ENCODE measurements at regions not wholly inside any gene's neighbourhood (a gene's known extent, or its start where the extent isn't known, plus 50 kb on each side); places are given as distances from the start of the nearest gene placed in this dataset.

DNA sequence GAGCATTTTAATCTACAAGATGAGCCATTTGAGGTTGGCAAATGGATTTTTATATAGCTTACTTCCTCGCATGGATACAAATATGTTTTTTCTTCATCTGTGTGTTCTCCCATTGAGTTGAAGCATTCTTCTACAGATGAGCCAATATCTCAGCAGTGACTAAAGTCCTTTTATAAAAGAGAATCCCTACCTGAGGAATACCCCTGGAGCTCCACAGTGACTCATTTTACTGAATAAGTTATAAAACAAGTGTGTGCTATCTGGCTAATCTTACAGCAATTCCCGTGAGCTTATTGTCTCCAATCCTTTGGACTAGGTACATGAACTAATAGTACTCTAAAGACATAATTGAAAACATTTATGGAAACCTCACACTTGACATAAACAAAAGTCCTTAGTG, 354.2 kb upstream of the BCHE start:
- H3K4me3 Mint-ChIP-seq, result no peak overlapping the region
- H3K36me3 Mint-ChIP-seq, result no peaks in the 10 kb centered on the region
- no peaks in the 10 kb centered on the region for H3K4me1 Mint-ChIP-seq
- ChIA-PET CTCF (ENCODE audit: partially characterized antibody) (no interaction called here), POLR2A (ENCODE audit: partially characterized antibody) (no interaction called here)
- no peaks in the 10 kb centered on the region for H3K27me3 Mint-ChIP-seq
- peaks cover 3 to 13% (median 7%) of the 10 kb centered on the region in 8 donors for H3K9me3 Mint-ChIP-seq
- intact Hi-C loops (cut with micrococcal nuclease), result no loop called here
- Histone ChIP-seq H3K27ac (ENCODE audit: low read depth, low read length) (no peak overlapping the region), H3K4me1 (ENCODE audit: insufficient read depth, low read length) (no peaks in the 10 kb centered on the region), H3K27me3 (ENCODE audit: insufficient read depth, low read length) (no peaks in the 10 kb centered on the region), H3K9me3 (ENCODE audit: control insufficient read depth in 1 of 2, low read length in 2 of 2) (no peaks in the 10 kb centered on the region), H3K36me3 (ENCODE audit: insufficient read depth, low read length) (no peaks in the 10 kb centered on the region), H3K4me3 (ENCODE audit: low read length in 2 of 2) (no peak overlapping the region)
- no peak overlapping the region for H3K27ac Mint-ChIP-seq
- DNase-seq, result no peak

DNA sequence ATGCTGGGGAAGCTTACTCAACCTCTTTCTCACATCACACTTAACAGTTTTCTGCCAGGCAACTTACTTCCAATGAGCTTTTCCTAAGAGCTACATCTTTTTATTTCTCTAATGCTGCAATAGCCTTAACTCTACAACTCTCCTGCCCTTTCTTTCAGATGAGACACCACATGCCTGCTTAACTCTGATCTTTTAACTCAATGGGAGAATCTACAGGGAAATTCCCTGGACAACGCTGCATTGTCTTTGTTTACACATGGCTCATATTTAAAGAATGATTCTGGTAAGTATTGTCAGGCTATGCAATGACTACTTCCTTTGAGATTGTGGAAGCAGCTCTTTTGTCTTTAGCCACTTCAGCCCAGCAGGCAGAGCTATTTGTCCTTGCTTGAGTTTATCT, 353.1 kb upstream of the BCHE start:
- Mint-ChIP-seq H3K4me3 (no peak overlapping the region), H3K27me3 (no peaks in the 10 kb centered on the region), H3K36me3 (no peaks in the 10 kb centered on the region), H3K27ac (no peak overlapping the region), H3K9me3 (peaks cover 3 to 16% (median 13%) of the 10 kb centered on the region in 8 donors), H3K4me1 (no peaks in the 10 kb centered on the region)
- no peaks in the 10 kb centered on the region for H3K36me3 ChIP-seq (ENCODE audit: insufficient read depth, low read length)
- ChIA-PET POLR2A (ENCODE audit: partially characterized antibody) (no interaction called here), CTCF (ENCODE audit: partially characterized antibody) (no interaction called here)
- no peaks in the 10 kb centered on the region for H3K27me3 ChIP-seq (ENCODE audit: insufficient read depth, low read length)
- intact Hi-C loops (cut with micrococcal nuclease), result no loop called here
- H3K27ac ChIP-seq (ENCODE audit: low read depth, low read length), result no peak overlapping the region
- H3K4me1 ChIP-seq (ENCODE audit: insufficient read depth, low read length), result no peaks in the 10 kb centered on the region
- H3K4me3 ChIP-seq (ENCODE audit: low read length in 2 of 2), result no peak overlapping the region
- no peaks in the 10 kb centered on the region for H3K9me3 ChIP-seq (ENCODE audit: control insufficient read depth in 1 of 2, low read length in 2 of 2)
- DNase-seq, result no peak

DNA sequence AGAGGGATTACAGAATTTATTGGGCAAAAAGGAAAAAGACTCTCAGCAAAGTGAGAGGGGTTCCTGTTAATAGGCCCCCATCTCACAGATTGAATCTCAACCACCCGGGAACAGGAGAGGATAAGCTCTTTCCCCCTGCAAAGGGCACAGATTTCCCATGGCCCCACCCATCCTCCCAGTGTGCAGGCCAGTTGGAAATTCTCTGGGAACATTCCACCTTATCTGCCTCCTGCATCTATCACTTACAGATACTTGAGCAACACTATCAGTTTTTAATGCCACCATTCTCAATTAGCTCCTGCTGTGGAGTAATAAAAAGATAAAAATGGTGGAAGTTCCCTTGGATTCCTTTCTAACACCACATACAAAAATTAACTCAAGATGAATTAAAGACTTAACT, 350.0 kb upstream of the BCHE start:
- Histone ChIP-seq H3K4me1 (ENCODE audit: insufficient read depth, low read length) (no peaks in the 10 kb centered on the region), H3K9me3 (ENCODE audit: control insufficient read depth in 1 of 2, low read length in 2 of 2) (no peaks in the 10 kb centered on the region), H3K27me3 (ENCODE audit: insufficient read depth, low read length) (no peaks in the 10 kb centered on the region), H3K27ac (ENCODE audit: low read depth, low read length) (no peak overlapping the region), H3K36me3 (ENCODE audit: insufficient read depth, low read length) (no peaks in the 10 kb centered on the region), H3K4me3 (ENCODE audit: low read length in 2 of 2) (no peak overlapping the region)
- intact Hi-C loops (cut with micrococcal nuclease), result no loop called here
- Mint-ChIP-seq H3K36me3 (no peaks in the 10 kb centered on the region), H3K4me1 (no peaks in the 10 kb centered on the region), H3K27ac (no peak overlapping the region), H3K4me3 (no peak overlapping the region), H3K27me3 (no peaks in the 10 kb centered on the region), H3K9me3 (peaks cover under 1 to 20% (median 10%) of the 10 kb centered on the region in 8 donors)
- POLR2A ChIA-PET (ENCODE audit: partially characterized antibody), result no interaction called here
- CTCF ChIA-PET (ENCODE audit: partially characterized antibody), result no interaction called here
- DNase-seq, result no peak

DNA sequence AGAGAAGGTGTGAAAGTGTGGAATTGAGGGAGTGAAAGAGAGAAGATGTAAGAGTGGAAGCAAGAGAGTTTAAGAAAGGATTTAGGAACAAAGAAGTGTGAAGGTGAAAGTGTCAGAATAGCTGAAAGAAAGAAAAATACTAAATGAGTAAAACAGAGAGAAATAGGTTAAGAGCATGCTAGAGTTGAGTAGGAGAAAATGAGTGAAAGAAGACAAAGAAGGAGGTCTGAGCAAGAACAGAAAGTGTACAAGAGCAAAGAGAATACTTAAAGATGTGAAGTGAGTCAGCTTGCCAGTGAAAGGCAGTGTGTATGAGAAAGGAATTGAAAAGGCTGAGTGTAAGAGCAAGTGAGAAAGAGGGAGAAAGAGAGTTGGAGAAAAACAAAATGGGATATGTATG, 348.8 kb upstream of the BCHE start:
- Mint-ChIP-seq H3K9me3 (peaks cover 0 to 20% (median 12%) of the 10 kb centered on the region in 8 donors), H3K27ac (no peak overlapping the region), H3K4me1 (no peaks in the 10 kb centered on the region), H3K27me3 (no peaks in the 10 kb centered on the region), H3K36me3 (no peaks in the 10 kb centered on the region), H3K4me3 (peak overlapping the region in 1 of 8 donors; percentile 17)
- ChIA-PET CTCF (ENCODE audit: partially characterized antibody) (no interaction called here), POLR2A (ENCODE audit: partially characterized antibody) (no interaction called here)
- no peaks in the 10 kb centered on the region for H3K9me3 ChIP-seq (ENCODE audit: control insufficient read depth in 1 of 2, low read length in 2 of 2)
- H3K4me1 ChIP-seq (ENCODE audit: insufficient read depth, low read length), result no peaks in the 10 kb centered on the region
- DNase-seq, result no peak
- no peak overlapping the region for H3K27ac ChIP-seq (ENCODE audit: low read depth, low read length)
- H3K36me3 ChIP-seq (ENCODE audit: insufficient read depth, low read length), result no peaks in the 10 kb centered on the region
- no peaks in the 10 kb centered on the region for H3K27me3 ChIP-seq (ENCODE audit: insufficient read depth, low read length)
- intact Hi-C loops (cut with micrococcal nuclease), result no loop called here
- no peak overlapping the region for H3K4me3 ChIP-seq (ENCODE audit: low read length in 2 of 2)

DNA sequence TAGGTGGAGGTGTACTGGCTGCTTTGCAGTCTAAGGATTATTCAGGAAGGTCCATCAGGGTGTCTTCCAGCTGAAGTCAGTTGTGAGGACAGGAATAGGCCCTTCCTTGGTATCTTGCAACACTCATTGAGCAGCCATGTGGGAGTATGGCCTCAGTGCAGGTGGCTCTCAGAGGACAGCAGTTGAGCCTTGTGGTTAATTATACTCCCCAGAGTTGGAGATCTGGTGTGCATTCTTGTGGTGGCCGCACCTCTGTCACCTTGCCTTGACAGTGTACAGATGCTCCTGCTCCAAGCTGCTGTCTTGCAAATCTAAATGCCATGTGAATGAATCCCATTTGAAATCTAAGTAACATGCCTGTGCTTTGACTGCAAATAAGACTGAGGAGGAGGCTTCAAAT, 339.9 kb upstream of the BCHE start:
- H3K4me3 Mint-ChIP-seq, result no peak overlapping the region
- POLR2A ChIA-PET (ENCODE audit: partially characterized antibody), result no interaction called here

DNA sequence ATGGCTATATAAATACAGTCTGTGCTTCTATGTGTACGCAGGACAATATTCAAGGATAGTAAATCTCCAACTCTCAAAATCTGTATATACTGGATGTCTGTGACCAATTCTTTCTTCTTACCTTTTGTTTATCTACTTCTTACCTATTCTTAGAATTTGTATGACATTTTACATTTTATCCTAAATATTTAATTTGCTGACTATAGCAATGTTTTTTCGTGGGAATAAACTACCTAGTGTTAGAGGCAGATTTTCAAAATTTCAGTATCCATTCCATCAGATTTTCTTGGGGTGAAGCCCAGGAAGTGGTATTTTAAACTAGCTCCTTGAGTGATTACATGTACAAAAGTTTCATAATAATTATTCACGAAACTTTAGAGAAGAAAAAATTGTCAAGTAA, 334.5 kb upstream of the BCHE start:
- Mint-ChIP-seq H3K9me3 (peaks cover 0 to 9% (median 4%) of the 10 kb centered on the region in 8 donors), H3K36me3 (no peaks in the 10 kb centered on the region), H3K4me1 (no peaks in the 10 kb centered on the region), H3K27me3 (no peaks in the 10 kb centered on the region), H3K27ac (no peak overlapping the region), H3K4me3 (no peak overlapping the region)
- H3K4me3 ChIP-seq (ENCODE audit: low read length in 2 of 2), result no peak overlapping the region
- H3K9me3 ChIP-seq (ENCODE audit: control insufficient read depth in 1 of 2, low read length in 2 of 2), result no peaks in the 10 kb centered on the region
- intact Hi-C loops (cut with micrococcal nuclease), result no loop called here
- DNase-seq, result no peak
- POLR2A ChIA-PET (ENCODE audit: partially characterized antibody), result no interaction called here
- H3K4me1 ChIP-seq (ENCODE audit: insufficient read depth, low read length), result no peaks in the 10 kb centered on the region
- no peak overlapping the region for H3K27ac ChIP-seq (ENCODE audit: low read depth, low read length)
- H3K27me3 ChIP-seq (ENCODE audit: insufficient read depth, low read length), result no peaks in the 10 kb centered on the region
- H3K36me3 ChIP-seq (ENCODE audit: insufficient read depth, low read length), result no peaks in the 10 kb centered on the region
- CTCF ChIA-PET (ENCODE audit: partially characterized antibody), result no interaction called here

More for the DNA sequence above, 339.9 kb upstream of the BCHE start:
- Histone ChIP-seq H3K4me3 (ENCODE audit: low read length in 2 of 2) (no peak overlapping the region), H3K4me1 (ENCODE audit: insufficient read depth, low read length) (no peaks in the 10 kb centered on the region), H3K36me3 (ENCODE audit: insufficient read depth, low read length) (no peaks in the 10 kb centered on the region), H3K9me3 (ENCODE audit: control insufficient read depth in 1 of 2, low read length in 2 of 2) (no peaks in the 10 kb centered on the region), H3K27ac (ENCODE audit: low read depth, low read length) (no peak overlapping the region), H3K27me3 (ENCODE audit: insufficient read depth, low read length) (no peaks in the 10 kb centered on the region)
- intact Hi-C loops (cut with micrococcal nuclease), result no loop called here
- H3K9me3 Mint-ChIP-seq, result peaks cover 0 to 15% (median 1%) of the 10 kb centered on the region in 8 donors
- no peak for DNase-seq
- CTCF ChIA-PET (ENCODE audit: partially characterized antibody), result no interaction called here
- H3K27me3 Mint-ChIP-seq, result no peaks in the 10 kb centered on the region
- H3K27ac Mint-ChIP-seq, result no peak overlapping the region
- H3K36me3 Mint-ChIP-seq, result no peaks in the 10 kb centered on the region
- H3K4me1 Mint-ChIP-seq, result no peaks in the 10 kb centered on the region

DNA sequence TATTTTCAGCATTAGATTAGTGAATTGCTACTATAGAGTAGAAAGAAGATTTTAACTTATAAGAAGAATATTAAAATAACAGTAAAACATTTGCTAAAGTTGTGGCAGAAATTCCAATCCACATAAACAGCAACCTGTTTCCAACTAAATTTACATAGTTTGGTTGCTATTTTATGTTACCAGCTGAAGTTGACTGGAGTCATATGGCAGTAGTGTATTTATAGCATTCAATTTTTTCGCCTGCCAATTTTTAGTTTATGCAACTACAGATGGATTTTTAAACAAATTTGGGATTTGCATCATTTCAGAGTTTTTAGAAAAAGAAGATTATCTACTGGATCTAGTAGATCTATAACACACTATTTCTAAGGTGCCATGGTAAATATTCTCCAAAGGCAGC, 332.5 kb upstream of the BCHE start:
- intact Hi-C loops (cut with micrococcal nuclease), result no loop called here
- DNase-seq, result no peak
- H3K9me3 Mint-ChIP-seq, result peaks cover 0 to 9% (median 3%) of the 10 kb centered on the region in 8 donors
- Histone ChIP-seq H3K4me1 (ENCODE audit: insufficient read depth, low read length) (no peaks in the 10 kb centered on the region), H3K27ac (ENCODE audit: low read depth, low read length) (no peak overlapping the region), H3K4me3 (ENCODE audit: low read length in 2 of 2) (no peak overlapping the region), H3K9me3 (ENCODE audit: control insufficient read depth in 1 of 2, low read length in 2 of 2) (no peaks in the 10 kb centered on the region), H3K36me3 (ENCODE audit: insufficient read depth, low read length) (no peaks in the 10 kb centered on the region), H3K27me3 (ENCODE audit: insufficient read depth, low read length) (no peaks in the 10 kb centered on the region)
- no peak overlapping the region for H3K27ac Mint-ChIP-seq
- no peaks in the 10 kb centered on the region for H3K27me3 Mint-ChIP-seq
- ChIA-PET CTCF (ENCODE audit: partially characterized antibody) (no interaction called here), POLR2A (ENCODE audit: partially characterized antibody) (no interaction called here)
- no peaks in the 10 kb centered on the region for H3K4me1 Mint-ChIP-seq
- no peak overlapping the region for H3K4me3 Mint-ChIP-seq
- H3K36me3 Mint-ChIP-seq, result no peaks in the 10 kb centered on the region

DNA sequence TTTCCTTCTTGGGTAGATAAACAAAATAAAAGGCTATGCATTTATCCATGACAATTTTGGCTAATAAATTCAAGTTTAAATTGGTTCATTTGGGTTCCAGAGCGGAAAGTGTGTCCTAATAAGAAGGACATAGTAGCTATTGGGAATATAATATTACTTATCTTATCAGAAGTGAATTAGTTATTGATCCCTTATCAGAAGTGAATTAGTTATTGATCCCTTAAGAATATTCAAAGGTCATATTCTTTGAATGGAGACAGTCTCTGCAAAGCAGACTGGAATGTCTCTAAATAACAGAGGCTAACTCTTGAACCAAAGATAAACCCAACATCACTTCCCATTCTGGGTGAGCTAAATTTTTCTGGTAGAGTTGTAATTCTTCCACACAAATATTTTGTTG, 290.7 kb upstream of the BCHE start:
- Histone ChIP-seq H3K36me3 (ENCODE audit: insufficient read depth, low read length) (no peaks in the 10 kb centered on the region), H3K4me1 (ENCODE audit: insufficient read depth, low read length) (no peaks in the 10 kb centered on the region), H3K27me3 (ENCODE audit: insufficient read depth, low read length) (no peaks in the 10 kb centered on the region), H3K27ac (ENCODE audit: low read depth, low read length) (no peak overlapping the region), H3K9me3 (ENCODE audit: control insufficient read depth in 1 of 2, low read length in 2 of 2) (no peaks in the 10 kb centered on the region), H3K4me3 (ENCODE audit: low read length in 2 of 2) (no peak overlapping the region)
- H3K36me3 Mint-ChIP-seq, result no peaks in the 10 kb centered on the region
- intact Hi-C loops (cut with micrococcal nuclease), result no loop called here
- ChIA-PET POLR2A (ENCODE audit: partially characterized antibody) (no interaction called here), CTCF (ENCODE audit: partially characterized antibody) (no interaction called here)
- H3K27me3 Mint-ChIP-seq, result no peaks in the 10 kb centered on the region
- H3K4me3 Mint-ChIP-seq, result no peak overlapping the region
- no peak for DNase-seq
- H3K27ac Mint-ChIP-seq, result no peak overlapping the region
- H3K9me3 Mint-ChIP-seq, result peaks cover 2 to 26% (median 10%) of the 10 kb centered on the region in 8 donors
- H3K4me1 Mint-ChIP-seq, result no peaks in the 10 kb centered on the region
